GM23338 (cell line): ENCODE measurements at regions not wholly inside any gene's neighbourhood (a gene's known extent, or its start where the extent isn't known, plus 50 kb on each side); places are given as distances from the start of the nearest gene placed in this dataset.

Experiments
- EZH2 ChIP-seq: fragments of 200-600 bp; sonication (generic); IDR thresholded peaks from one replicate; pipeline ENCODE4 v1.8.0; 2017; ENCODE audit warnings: antibody characterized with exemption, mild to moderate bottlenecking, low read depth; ENCODE audit not compliant: unreplicated experiment
- EZH2phosphoT487 ChIP-seq: fragments of 200-600 bp; sonication (generic); IDR thresholded peaks from one replicate; pipeline ENCODE4 v1.8.1; 2018; ENCODE audit warnings: antibody characterized with exemption; ENCODE audit not compliant: unreplicated experiment
- JUNB ChIP-seq: IDR thresholded peaks from one replicate; pipeline ENCODE4 v1.6.1; 2016; ENCODE audit warnings: antibody characterized with exemption; ENCODE audit not compliant: unreplicated experiment
- POLR2AphosphoS5 ChIP-seq: IDR thresholded peaks from 2 replicates; pipeline ENCODE4 v1.6.1; 2016; ENCODE audit warnings: antibody characterized with exemption, low read depth
- TF ChIP-seq, protein P1 (sequence below), 2 experiments: fragments of 200-600 bp in 1 of 2; sonication (generic) in 1 of 2; conservative IDR thresholded peaks; 2 replicates each; pipeline versions ENCODE4 v1.5.1 to v1.6.1; 2016 to 2017; ENCODE audit warnings: antibody characterized with exemption in 2 of 2, low read depth in 2 of 2, mild to moderate bottlenecking in 2 of 2, moderate library complexity in 1 of 2
- TF ChIP-seq, protein P2 (sequence below): IDR thresholded peaks from one replicate; pipeline ENCODE4 v1.6.1; 2018; ENCODE audit warnings: antibody characterized with exemption; ENCODE audit not compliant: unreplicated experiment
- TF ChIP-seq, protein P3 (sequence below): IDR thresholded peaks from 2 replicates; pipeline ENCODE4 v1.6.1; 2016; ENCODE audit warnings: antibody characterized with exemption

DNA sequence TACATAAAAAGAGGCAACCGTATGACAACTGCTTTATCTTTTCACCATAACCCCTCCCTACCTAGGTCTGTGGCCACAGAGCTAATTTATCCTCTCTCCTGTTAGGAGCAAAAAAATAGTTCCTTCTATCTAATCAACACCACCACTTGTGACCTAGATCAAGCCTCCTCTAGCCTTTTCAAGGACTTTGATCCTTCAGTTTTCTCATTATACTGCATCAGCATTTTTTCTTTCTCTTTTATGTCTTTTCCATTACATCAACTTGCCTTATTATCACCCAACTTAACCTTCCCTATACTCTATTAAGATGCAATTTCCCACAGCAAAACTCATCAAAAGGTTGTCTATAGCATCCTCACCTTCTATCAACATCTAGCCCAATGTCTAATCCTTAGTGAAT, 211.0 kb downstream of the ANKRD50 start:
- TF ChIP-seq, protein P1, sequence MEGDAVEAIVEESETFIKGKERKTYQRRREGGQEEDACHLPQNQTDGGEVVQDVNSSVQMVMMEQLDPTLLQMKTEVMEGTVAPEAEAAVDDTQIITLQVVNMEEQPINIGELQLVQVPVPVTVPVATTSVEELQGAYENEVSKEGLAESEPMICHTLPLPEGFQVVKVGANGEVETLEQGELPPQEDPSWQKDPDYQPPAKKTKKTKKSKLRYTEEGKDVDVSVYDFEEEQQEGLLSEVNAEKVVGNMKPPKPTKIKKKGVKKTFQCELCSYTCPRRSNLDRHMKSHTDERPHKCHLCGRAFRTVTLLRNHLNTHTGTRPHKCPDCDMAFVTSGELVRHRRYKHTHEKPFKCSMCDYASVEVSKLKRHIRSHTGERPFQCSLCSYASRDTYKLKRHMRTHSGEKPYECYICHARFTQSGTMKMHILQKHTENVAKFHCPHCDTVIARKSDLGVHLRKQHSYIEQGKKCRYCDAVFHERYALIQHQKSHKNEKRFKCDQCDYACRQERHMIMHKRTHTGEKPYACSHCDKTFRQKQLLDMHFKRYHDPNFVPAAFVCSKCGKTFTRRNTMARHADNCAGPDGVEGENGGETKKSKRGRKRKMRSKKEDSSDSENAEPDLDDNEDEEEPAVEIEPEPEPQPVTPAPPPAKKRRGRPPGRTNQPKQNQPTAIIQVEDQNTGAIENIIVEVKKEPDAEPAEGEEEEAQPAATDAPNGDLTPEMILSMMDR (conservative IDR thresholded peaks at IDR 0.05; ENCODE audit: low read depth in 2 of 2): no peak
- TF ChIP-seq POLR2AphosphoS5 (no peak), EZH2 (no peak), EZH2phosphoT487 (no peak), JUNB (no peak)
- TF ChIP-seq, protein P2, sequence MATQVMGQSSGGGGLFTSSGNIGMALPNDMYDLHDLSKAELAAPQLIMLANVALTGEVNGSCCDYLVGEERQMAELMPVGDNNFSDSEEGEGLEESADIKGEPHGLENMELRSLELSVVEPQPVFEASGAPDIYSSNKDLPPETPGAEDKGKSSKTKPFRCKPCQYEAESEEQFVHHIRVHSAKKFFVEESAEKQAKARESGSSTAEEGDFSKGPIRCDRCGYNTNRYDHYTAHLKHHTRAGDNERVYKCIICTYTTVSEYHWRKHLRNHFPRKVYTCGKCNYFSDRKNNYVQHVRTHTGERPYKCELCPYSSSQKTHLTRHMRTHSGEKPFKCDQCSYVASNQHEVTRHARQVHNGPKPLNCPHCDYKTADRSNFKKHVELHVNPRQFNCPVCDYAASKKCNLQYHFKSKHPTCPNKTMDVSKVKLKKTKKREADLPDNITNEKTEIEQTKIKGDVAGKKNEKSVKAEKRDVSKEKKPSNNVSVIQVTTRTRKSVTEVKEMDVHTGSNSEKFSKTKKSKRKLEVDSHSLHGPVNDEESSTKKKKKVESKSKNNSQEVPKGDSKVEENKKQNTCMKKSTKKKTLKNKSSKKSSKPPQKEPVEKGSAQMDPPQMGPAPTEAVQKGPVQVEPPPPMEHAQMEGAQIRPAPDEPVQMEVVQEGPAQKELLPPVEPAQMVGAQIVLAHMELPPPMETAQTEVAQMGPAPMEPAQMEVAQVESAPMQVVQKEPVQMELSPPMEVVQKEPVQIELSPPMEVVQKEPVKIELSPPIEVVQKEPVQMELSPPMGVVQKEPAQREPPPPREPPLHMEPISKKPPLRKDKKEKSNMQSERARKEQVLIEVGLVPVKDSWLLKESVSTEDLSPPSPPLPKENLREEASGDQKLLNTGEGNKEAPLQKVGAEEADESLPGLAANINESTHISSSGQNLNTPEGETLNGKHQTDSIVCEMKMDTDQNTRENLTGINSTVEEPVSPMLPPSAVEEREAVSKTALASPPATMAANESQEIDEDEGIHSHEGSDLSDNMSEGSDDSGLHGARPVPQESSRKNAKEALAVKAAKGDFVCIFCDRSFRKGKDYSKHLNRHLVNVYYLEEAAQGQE: no peak
- TF ChIP-seq, protein P3, sequence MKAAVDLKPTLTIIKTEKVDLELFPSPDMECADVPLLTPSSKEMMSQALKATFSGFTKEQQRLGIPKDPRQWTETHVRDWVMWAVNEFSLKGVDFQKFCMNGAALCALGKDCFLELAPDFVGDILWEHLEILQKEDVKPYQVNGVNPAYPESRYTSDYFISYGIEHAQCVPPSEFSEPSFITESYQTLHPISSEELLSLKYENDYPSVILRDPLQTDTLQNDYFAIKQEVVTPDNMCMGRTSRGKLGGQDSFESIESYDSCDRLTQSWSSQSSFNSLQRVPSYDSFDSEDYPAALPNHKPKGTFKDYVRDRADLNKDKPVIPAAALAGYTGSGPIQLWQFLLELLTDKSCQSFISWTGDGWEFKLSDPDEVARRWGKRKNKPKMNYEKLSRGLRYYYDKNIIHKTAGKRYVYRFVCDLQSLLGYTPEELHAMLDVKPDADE: no peak
